ENCODE measurements at regions not wholly inside any gene's neighbourhood (a gene's known extent, or its start where the extent isn't known, plus 50 kb on each side); places are given as distances from the start of the nearest gene placed in this dataset.
A peak's percentile ranks its signal among the peaks of the same experiment; 100 is the strongest.

GRCh38 chr11:95690100-95690499, 99.5 kb downstream of the FAM76B start:
- DNase-seq, result no peak

DNA sequence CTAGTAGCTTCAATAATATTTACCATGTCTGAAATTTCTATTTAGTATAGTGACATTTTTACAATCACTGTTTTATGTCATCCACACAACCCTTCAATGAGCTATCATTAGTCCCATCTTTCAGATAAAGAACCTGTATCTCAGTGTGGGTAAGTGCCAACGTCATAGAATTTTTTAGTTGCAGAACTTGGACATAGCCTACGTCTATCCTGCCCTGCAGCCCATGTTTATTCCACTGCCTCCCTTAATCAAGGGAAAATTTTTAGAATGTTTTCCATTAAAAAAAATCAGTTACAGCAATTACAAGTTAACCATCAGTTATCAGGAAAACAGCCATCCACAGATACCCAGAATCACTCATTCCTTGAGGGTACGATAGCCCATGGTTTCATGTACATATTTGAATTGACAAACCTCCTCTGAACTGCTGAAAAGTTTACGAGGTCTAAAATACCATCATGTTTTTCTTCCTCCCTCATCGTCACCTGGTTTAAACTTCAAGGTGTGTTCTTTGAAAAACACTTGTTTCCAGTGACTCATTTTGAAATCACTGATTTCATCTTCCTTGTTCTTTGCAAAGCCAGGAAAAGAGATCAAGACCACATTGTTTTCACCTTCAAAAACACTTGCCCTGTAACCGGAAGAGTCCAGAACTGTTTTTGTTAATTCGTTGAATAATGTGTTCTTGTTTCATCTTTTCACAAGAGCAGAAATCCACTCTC, 100.9 kb downstream of the FAM76B start:
- DNase-seq, result no peak

GRCh38 chr11:95688015-95688414, 101.6 kb downstream of the FAM76B start:
- DNase-seq, result no peak

DNA sequence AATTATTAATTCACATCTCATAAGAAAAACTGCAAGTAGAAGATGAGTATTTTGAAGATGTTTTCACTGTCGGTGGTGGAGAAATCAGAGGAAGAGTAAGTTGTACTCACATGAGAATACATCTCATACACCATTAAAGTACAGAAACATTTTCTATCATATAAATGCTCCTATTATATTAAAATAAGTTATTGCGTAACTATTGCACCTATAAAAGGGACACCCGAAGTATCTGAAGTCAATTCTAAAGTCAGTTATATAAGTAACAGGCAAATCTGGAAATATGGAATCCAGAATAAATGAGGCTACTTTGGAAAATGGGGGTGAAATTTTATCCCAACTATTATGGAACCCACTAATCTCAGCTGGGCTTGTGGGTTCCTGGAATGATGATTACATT, 103.3 kb downstream of the FAM76B start:
- DNase-seq, result no peak

DNA sequence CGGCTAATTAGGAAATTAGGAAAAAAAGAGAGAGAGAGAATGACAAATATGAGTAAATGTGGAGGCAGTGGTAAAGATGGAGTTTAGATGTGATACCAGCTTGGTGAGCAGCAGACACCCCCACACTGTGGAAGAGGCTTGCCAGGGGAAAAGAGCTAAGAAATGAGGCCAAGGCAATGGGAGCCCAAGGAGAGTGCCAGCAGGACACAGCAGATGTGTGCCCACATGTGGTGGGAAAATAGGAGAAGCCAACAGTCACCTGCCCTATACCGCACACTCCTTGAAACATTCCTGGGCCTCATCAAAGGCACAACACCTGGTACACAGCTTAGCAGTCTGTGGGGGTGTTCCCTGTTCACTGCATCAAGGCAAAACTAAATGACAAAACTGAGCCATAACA, 104.9 kb downstream of the FAM76B start:
- DNase-seq, result no peak

- DNase-seq, result no peak
These were observed 105.4 kb downstream of the FAM76B start for GRCh38 chr11:95684170-95684569.

GRCh38 chr11:95682552-95682951, 107.0 kb downstream of the FAM76B start:
- no peak for DNase-seq

- peak; percentile 18 for DNase-seq
These were observed 109.2 kb downstream of the FAM76B start for GRCh38 chr11:95680169-95680929.

DNA sequence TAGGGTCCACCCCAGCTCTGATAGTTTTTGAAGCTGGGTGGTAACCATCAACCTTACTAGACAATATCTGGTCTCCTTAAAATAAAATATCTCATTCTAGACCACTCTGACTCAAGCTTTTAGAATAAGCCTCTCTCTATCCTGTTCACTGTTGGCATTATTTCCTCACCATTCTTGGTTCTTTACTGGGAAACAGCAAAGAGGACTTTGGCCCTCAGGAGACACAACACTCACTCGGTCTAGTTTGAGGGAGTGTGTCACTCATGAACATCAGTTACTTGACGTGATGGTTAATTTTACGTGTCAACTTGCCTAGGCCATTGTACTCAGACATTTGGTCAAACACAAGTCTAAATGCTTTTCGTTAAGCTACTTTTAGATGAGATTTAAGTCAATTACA, 110.6 kb downstream of the FAM76B start:
- no peak for DNase-seq

DNA sequence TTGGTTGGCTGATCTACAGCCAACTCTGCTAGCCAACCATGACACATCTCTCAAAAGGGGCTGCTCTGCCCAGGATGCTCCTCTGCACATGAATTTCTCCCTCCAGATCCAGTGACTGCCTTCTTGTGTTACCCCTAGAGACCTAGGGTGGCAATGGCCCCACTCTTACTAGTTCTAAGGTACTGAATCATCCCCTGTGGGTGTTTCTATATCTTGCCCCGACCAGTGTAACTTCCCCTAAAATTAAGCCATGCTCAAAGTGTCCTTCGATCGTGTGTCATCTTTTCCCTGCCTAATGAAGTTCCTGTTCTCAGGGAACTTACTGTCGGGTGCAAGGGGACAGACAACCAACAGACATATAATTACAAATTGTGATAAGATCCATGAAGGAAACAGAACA, 113.3 kb downstream of the FAM76B start:
- no peak for DNase-seq

DNA sequence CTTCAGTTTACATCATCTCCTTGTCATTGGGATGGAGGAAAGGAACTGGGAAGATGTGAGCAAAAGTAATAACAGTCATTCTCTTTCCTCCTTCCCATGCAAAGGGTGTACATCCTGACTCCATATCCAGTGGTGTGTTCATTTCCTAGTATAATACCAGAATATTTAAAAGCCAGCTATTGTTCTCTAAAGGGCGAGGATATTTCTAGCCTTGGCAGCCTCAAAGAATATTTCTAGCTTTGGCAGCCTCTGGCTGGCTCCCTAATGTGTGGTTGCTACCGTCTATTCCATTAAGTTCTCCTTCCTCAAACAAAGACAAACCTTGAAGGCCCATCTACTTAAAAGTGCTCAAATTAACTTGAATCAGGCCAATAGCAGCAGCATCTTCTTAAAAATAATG, 114.0 kb downstream of the FAM76B start:
- no peak for DNase-seq

DNA sequence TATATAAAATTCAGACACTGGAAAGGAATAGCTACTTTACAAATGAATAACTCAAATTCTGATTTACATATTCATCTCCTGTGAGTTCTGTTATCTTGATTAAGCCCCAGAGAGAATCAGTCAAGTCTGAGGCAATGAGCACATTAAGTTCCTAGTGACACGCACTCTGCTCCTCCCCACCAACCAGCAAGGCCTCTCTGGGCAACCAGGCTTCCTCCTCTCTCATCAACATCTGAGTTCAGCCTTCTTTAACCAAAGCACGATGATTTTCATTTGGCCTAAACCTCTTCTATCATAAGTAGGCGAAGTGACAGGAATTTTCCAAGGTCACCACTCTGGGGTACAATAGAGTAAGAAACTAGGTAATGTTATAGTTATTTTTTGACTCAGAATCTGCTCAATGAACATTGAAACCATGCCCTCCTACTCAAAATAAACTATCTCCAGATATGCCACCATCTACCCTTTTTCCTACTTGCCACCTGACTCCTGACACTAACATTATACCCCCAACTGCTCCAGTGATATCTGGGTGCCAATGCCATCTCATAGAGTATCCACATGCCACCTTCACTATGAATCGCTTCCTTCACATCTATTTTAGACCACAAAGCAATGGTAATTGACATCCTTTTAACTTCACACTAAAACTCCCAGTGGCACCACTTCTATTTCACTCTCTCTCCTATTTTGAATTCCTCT, 114.8 kb downstream of the FAM76B start:
- DNase-seq, result no peak

DNA sequence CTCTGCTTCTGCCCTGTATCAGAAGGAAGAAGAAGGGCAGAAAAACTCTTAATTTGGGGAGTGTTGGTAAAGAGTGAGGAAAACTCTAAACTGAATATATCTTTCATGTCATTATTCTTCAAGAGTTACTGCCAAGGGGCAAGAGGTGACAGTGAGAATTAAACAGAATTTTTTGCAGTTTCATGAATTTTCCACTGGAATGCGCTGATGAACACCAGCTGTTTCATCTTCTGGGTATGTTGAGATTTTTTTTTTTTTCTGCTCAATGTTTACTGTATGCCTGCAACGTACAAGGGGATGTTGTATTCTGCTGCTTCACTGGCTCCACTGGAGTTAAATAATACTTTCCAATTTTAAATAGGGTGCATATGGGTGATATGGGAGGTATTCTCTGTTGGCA, 117.8 kb downstream of the FAM76B start:
- DNase-seq, result peak; percentile 78

DNA sequence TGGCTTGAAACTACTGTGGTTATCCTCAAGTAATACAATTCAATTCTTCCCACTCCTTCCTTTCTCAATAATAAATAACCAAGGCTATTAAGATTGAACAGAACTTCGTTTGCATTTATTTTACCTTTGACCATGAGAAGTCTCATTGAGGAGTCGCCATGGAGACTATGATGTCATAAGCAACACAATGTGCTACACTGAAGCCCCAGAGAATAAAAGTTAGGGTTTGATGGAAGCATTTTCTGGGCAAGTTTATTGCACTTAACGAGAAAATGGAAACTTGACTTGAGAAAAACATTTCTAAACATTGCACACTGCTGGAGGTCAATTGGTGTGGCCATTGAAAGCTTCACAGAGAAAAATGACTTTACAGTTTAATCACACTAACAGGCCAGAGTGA, 121.5 kb downstream of the FAM76B start:
- DNase-seq, result no peak

GRCh38 chr11:95661162-95661561, 128.4 kb downstream of the FAM76B start:
- DNase-seq, result no peak

GRCh38 chr11:95660038-95660437, 129.5 kb downstream of the FAM76B start:
- DNase-seq, result no peak

GRCh38 chr11:95659088-95659487, 130.5 kb downstream of the FAM76B start:
- no peak for DNase-seq

DNA sequence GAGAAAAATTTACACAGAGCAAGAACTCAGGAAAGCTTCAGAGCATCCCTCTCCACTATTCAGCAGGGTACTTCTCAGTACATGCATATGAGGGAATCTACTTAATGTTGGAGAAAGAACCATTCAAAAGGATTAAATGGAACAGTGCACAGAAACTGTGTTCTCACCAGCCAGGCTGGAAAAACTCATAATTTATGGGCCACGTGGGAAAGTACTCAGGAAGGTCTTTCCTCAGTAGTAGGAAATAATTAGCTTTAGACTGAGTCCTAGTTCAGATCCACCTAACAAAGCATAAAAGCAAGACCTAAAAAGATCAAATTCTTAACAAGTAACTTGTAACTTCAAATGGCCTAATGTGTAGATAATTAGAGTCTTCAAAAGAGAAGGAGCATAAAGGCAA, 134.0 kb downstream of the FAM76B start:
- DNase-seq, result no peak

DNA sequence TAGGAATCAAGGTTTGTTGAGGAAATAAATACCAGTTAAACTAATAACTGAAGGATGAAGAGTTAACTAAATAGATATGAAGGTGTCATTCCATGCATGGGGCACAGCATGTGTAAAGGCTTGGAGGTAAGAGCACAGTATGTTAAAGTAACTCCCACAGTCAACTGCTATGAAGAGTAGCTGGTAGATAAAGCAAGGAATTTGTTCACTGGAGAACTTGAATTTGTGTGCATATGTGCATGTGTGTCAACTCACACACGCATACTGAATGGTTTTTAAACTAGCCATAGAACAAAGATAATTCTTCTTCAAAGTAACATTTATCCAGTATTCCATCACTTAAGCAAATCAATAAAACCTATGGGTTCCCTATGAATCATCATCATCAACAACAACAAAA, 135.9 kb downstream of the FAM76B start:
- DNase-seq, result no peak

DNA sequence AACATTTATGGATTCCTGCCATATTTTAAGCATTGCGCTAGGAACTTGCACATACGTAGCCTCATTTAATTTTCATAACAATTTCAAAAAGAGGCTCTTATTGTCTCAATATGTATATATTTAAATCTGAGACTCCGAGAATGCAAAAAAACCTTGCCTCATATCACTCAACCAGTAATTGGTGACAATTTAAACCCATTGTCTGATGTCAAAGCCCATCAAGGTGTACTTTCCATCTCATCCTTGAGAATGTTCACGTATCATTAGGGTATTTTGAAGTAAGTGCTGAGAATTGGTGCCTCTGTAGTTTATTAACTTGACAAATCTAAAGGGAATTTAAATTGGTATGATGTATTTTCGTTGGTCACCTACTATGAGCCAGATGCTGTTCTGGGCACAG, 136.5 kb downstream of the FAM76B start:
- no peak for DNase-seq

- peak; percentile 88 for DNase-seq
These were observed 137.5 kb downstream of the FAM76B start for GRCh38 chr11:95652002-95652472.

GRCh38 chr11:95650276-95650675, 139.3 kb downstream of the FAM76B start:
- DNase-seq, result no peak

DNA sequence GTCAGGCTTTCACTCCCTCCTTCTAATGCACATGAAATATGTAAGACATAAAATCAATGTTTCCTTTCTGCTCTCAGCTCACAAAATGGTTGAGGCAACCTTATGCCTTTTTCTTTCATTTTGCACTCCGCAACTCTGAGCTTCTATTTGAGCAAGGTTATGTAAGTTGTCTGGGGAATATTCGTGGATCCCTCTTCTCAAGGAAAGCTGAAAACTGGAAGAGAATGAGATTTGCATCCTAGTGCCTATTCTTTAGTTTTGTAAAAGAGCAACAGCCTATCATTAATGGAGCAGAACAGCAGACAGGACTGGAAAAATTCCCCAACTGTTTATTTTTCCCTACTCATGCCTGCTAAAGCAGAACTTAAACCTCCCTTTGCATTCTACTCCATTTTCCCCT, 141.7 kb downstream of the FAM76B start:
- DNase-seq, result no peak

- DNase-seq, result no peak
These were observed 142.2 kb downstream of the FAM76B start for GRCh38 chr11:95647355-95647754.
